GM23338 (cell line): ENCODE measurements at regions not wholly inside any gene's neighbourhood (a gene's known extent, or its start where the extent isn't known, plus 50 kb on each side); places are given as distances from the start of the nearest gene placed in this dataset.

Source experiments
- ATAC-seq: fragments of 200-7000 bp; cut with Tn5 transposase; 3 replicates; pipeline ENCODE4 v1.9.1; 2020
- DNase-seq: peaks from one replicate; pipeline ENCODE4 v3.0.0-alpha.2; 2015; ENCODE audit warnings: low spot score
- H2AFZ ChIP-seq: fragments of 200-600 bp; sonication (generic); 2 replicates; pipeline ENCODE4 v1.8.0; 2016; ENCODE audit warnings: antibody characterized with exemption, mild to moderate bottlenecking, moderate library complexity
- H3F3A ChIP-seq: fragments of 200-600 bp; sonication (generic); replicated peaks from 2 replicates; pipeline ENCODE4 v1.8.0; 2017; ENCODE audit warnings: antibody characterized with exemption, mixed run types, low read depth
- H3K27ac ChIP-seq: fragments of 200-600 bp; sonication (generic); 2 replicates; pipeline ENCODE4 v1.6.1; 2016; ENCODE audit warnings: low read depth
- H3K27me3 ChIP-seq: fragments of 200-600 bp; sonication (generic); 2 replicates; pipeline ENCODE4 v1.8.0; 2016; ENCODE audit warnings: mild to moderate bottlenecking, mixed run types, moderate library complexity; ENCODE audit not compliant: insufficient read depth
- H3K36me3 ChIP-seq: fragments of 200-600 bp; sonication (generic); 2 replicates; pipeline ENCODE4 v1.8.0; 2016; ENCODE audit warnings: mild to moderate bottlenecking; ENCODE audit not compliant: insufficient read depth
- H3K4me1 ChIP-seq: fragments of 200-600 bp; sonication (generic); 2 replicates; pipeline ENCODE4 v1.8.0; 2016; ENCODE audit warnings: mild to moderate bottlenecking, moderate library complexity; ENCODE audit not compliant: insufficient read depth
- H3K4me2 ChIP-seq: fragments of 200-600 bp; sonication (generic); 2 replicates; pipeline ENCODE4 v1.7.1; 2017; ENCODE audit warnings: mixed run types
- H3K4me3 ChIP-seq: fragments of 200-600 bp; sonication (generic); 2 replicates; pipeline ENCODE4 v1.6.1; 2016; ENCODE audit warnings: mixed run types
- H3K79me2 ChIP-seq: fragments of 200-600 bp; sonication (generic); replicated peaks from 2 replicates; pipeline ENCODE4 v1.8.0; 2017; ENCODE audit warnings: mild to moderate bottlenecking; ENCODE audit not compliant: insufficient read depth
- H3K9me2 ChIP-seq: fragments of 200-600 bp; sonication (generic); 2 replicates; pipeline ENCODE4 v1.8.0; 2017; ENCODE audit not compliant: insufficient read depth
- H4K20me1 ChIP-seq: fragments of 200-600 bp; sonication (generic); replicated peaks from 2 replicates; pipeline ENCODE4 v1.8.0; 2017; ENCODE audit warnings: mild to moderate bottlenecking; ENCODE audit not compliant: insufficient read depth
- H3K27ac Mint-ChIP-seq: 2 replicates; pipeline ENCODE4 v1.8.0; 2020; ENCODE audit warnings: inconsistent platforms, mild to moderate bottlenecking, moderate library complexity, mixed read lengths
- H3K27me3 Mint-ChIP-seq: 3 replicates; pipeline ENCODE4 v1.8.0; 2022; ENCODE audit warnings: low read depth, mild to moderate bottlenecking, moderate library complexity, mixed read lengths, inconsistent platforms; ENCODE audit not compliant: insufficient read depth, poor library complexity
- H3K36me3 Mint-ChIP-seq: 3 replicates; pipeline ENCODE4 v1.8.0; 2021; ENCODE audit warnings: low read depth, mild to moderate bottlenecking, inconsistent platforms, moderate library complexity, mixed read lengths
- H3K4me1 Mint-ChIP-seq: 3 replicates; pipeline ENCODE4 v1.8.0; 2020; ENCODE audit warnings: mild to moderate bottlenecking, inconsistent platforms, mixed read lengths
- H3K4me3 Mint-ChIP-seq: 3 replicates; pipeline ENCODE4 v1.8.0; 2021; ENCODE audit warnings: moderate library complexity, mild to moderate bottlenecking, inconsistent platforms, mixed read lengths
- H3K9me3 Mint-ChIP-seq: 3 replicates; pipeline ENCODE4 v1.8.0; 2020; ENCODE audit warnings: moderate library complexity, mild to moderate bottlenecking, inconsistent platforms, mixed read lengths
- CREB1 ChIP-seq: fragments of 250-450 bp; sonication (Bioruptor Pico); IDR thresholded peaks from 2 replicates; pipeline ENCODE4 v1.5.0; 2020; ENCODE audit warnings: low read depth, mild to moderate bottlenecking, moderate library complexity
- CTCF ChIP-seq, 2 experiments: fragments of 200-600 bp in 1 of 2; sonication (generic) in 1 of 2; conservative IDR thresholded peaks; 2 replicates each; pipeline versions ENCODE4 v1.5.1 to v1.6.1; 2016 to 2017; ENCODE audit warnings: antibody characterized with exemption in 2 of 2, low read depth in 2 of 2, mild to moderate bottlenecking in 2 of 2, moderate library complexity in 1 of 2
- ETS1 ChIP-seq: IDR thresholded peaks from 2 replicates; pipeline ENCODE4 v1.6.1; 2016; ENCODE audit warnings: antibody characterized with exemption
- EZH2 ChIP-seq: fragments of 200-600 bp; sonication (generic); IDR thresholded peaks from one replicate; pipeline ENCODE4 v1.8.0; 2017; ENCODE audit warnings: antibody characterized with exemption, mild to moderate bottlenecking, low read depth; ENCODE audit not compliant: unreplicated experiment
- EZH2phosphoT487 ChIP-seq: fragments of 200-600 bp; sonication (generic); IDR thresholded peaks from one replicate; pipeline ENCODE4 v1.8.1; 2018; ENCODE audit warnings: antibody characterized with exemption; ENCODE audit not compliant: unreplicated experiment
- JUNB ChIP-seq: IDR thresholded peaks from one replicate; pipeline ENCODE4 v1.6.1; 2016; ENCODE audit warnings: antibody characterized with exemption; ENCODE audit not compliant: unreplicated experiment
- NANOG ChIP-seq: IDR thresholded peaks from 2 replicates; pipeline ENCODE4 v1.6.1; 2016; ENCODE audit warnings: antibody characterized with exemption, borderline replicate concordance
- POLR2AphosphoS5 ChIP-seq: IDR thresholded peaks from 2 replicates; pipeline ENCODE4 v1.6.1; 2016; ENCODE audit warnings: antibody characterized with exemption, low read depth
- REST ChIP-seq: IDR thresholded peaks from one replicate; pipeline ENCODE4 v1.6.1; 2018; ENCODE audit warnings: antibody characterized with exemption; ENCODE audit not compliant: unreplicated experiment
- STAT1 ChIP-seq: IDR thresholded peaks from one replicate; pipeline ENCODE4 v1.6.1; 2016; ENCODE audit warnings: antibody characterized with exemption; ENCODE audit not compliant: unreplicated experiment
- ZNF114 ChIP-seq: fragments of 250-450 bp; sonication (Bioruptor Pico); IDR thresholded peaks from 2 replicates; pipeline ENCODE4 v1.5.0; 2020; ENCODE audit warnings: mild to moderate bottlenecking, moderate library complexity
- ZNF331 ChIP-seq: fragments of 250-450 bp; sonication (Bioruptor Pico); IDR thresholded peaks from 2 replicates; pipeline ENCODE4 v1.5.0; 2020; ENCODE audit warnings: low read depth, mild to moderate bottlenecking, moderate library complexity
- ZNF462 ChIP-seq: fragments of 250-450 bp; sonication (Bioruptor Pico); IDR thresholded peaks from 2 replicates; pipeline ENCODE4 v1.5.0; 2020; ENCODE audit warnings: mild to moderate bottlenecking, moderate library complexity

- peaks cover 2% of the 10 kb centered on the region for H3K27me3 Mint-ChIP-seq
- no peak overlapping the region for H3K27ac Mint-ChIP-seq
- H4K20me1 ChIP-seq: no peaks in the 10 kb centered on the region
- H3K79me2 ChIP-seq: no peaks in the 10 kb centered on the region
- no peaks in the 10 kb centered on the region for H3K4me1 Mint-ChIP-seq
- H3K9me2 ChIP-seq: peaks cover 9% of the 10 kb centered on the region
- H3K4me1 ChIP-seq: peaks cover 11% of the 10 kb centered on the region
- no peak overlapping the region for H2AFZ ChIP-seq
- no peak overlapping the region for H3K27ac ChIP-seq
- DNase-seq (no peak), ATAC-seq (no peak)
- H3K4me3 ChIP-seq: no peak overlapping the region
- H3F3A ChIP-seq: no peaks in the 10 kb centered on the region
- H3K27me3 ChIP-seq: no peaks in the 10 kb centered on the region
- H3K4me3 Mint-ChIP-seq: no peak overlapping the region
- H3K36me3 ChIP-seq: no peaks in the 10 kb centered on the region
- H3K36me3 Mint-ChIP-seq: no peaks in the 10 kb centered on the region
- TF ChIP-seq JUNB: no peak
- TF ChIP-seq REST: no peak
- no peak for TF ChIP-seq NANOG
- TF ChIP-seq ZNF462 (CRISPR knock-in tag): no peak
- no peak for TF ChIP-seq CREB1 (CRISPR knock-in tag)
- TF ChIP-seq POLR2AphosphoS5: no peak
- no peak for TF ChIP-seq EZH2phosphoT487
- TF ChIP-seq CTCF (conservative IDR thresholded peaks at IDR 0.05; ENCODE audit: low read depth in 2 of 2): no peak
- TF ChIP-seq ETS1: no peak
- no peak for TF ChIP-seq ZNF331
- no peak for TF ChIP-seq EZH2
- TF ChIP-seq ZNF114 (CRISPR knock-in tag): no peak
- no peak for TF ChIP-seq STAT1
- H3K4me2 ChIP-seq: no peak overlapping the region
- H3K9me3 Mint-ChIP-seq: no peaks in the 10 kb centered on the region
Measured at GRCh38 chr11:111010391-111011274, 234.9 kb upstream of the POU2AF2 start.
